GM21423 (cell line): ENCODE measurements at regions not wholly inside any gene's neighbourhood (a gene's known extent, or its start where the extent isn't known, plus 50 kb on each side); places are given as distances from the start of the nearest gene placed in this dataset.

Experiments
- ATAC-seq: cut with Tn5 transposase; IDR thresholded peaks from one replicate; pipeline ENCODE4 v1.9.1; 2021; ENCODE audit warnings: mild to moderate bottlenecking, moderate library complexity; ENCODE audit not compliant: unreplicated experiment

GRCh38 chr10:120279196-120279595 is 177.8 kb upstream of the PLPP4 start:
- ATAC-seq, result no peak

- ATAC-seq, result no peak
Measured at GRCh38 chr10:120282421-120282820, 174.6 kb upstream of the PLPP4 start.

GRCh38 chr10:120282846-120283492 is 174.1 kb upstream of the PLPP4 start:
- ATAC-seq, result no peak

GRCh38 chr10:120285408-120285807 is 171.6 kb upstream of the PLPP4 start:
- ATAC-seq, result no peak

GRCh38 chr10:120286280-120286679 is 170.7 kb upstream of the PLPP4 start:
- ATAC-seq, result no peak

GRCh38 chr10:120300513-120300912 is 156.5 kb upstream of the PLPP4 start:
- no peak for ATAC-seq

- ATAC-seq, result no peak
Measured at GRCh38 chr10:120308589-120308988, 148.4 kb upstream of the PLPP4 start.

GRCh38 chr10:120313715-120314114 is 143.3 kb upstream of the PLPP4 start:
- ATAC-seq, result no peak

GRCh38 chr10:120314442-120314841 is 142.6 kb upstream of the PLPP4 start:
- no peak for ATAC-seq

GRCh38 chr10:120318862-120319261 is 138.2 kb upstream of the PLPP4 start:
- no peak for ATAC-seq

- ATAC-seq, result no peak
Measured at GRCh38 chr10:120327675-120328074, 129.4 kb upstream of the PLPP4 start.

- ATAC-seq, result no peak
Measured at GRCh38 chr10:120328647-120329046, 128.4 kb upstream of the PLPP4 start.

GRCh38 chr10:120335553-120335952 is 121.5 kb upstream of the PLPP4 start:
- no peak for ATAC-seq

- ATAC-seq, result no peak
Measured at GRCh38 chr10:120336306-120336910, 120.6 kb upstream of the PLPP4 start.

- ATAC-seq, result peak; percentile 63
Measured at GRCh38 chr10:120336911-120337540, 120.0 kb upstream of the PLPP4 start.

GRCh38 chr10:120342115-120342714 is 114.8 kb upstream of the PLPP4 start:
- no peak for ATAC-seq

GRCh38 chr10:120345186-120345585 is 111.8 kb upstream of the PLPP4 start:
- no peak for ATAC-seq

- no peak for ATAC-seq
Measured at GRCh38 chr10:120347644-120348043, 109.4 kb upstream of the PLPP4 start.

- no peak for ATAC-seq
Measured at GRCh38 chr10:120349069-120349468, 108.0 kb upstream of the PLPP4 start.

GRCh38 chr10:120355425-120355824 is 101.6 kb upstream of the PLPP4 start:
- no peak for ATAC-seq

GRCh38 chr10:120360571-120360970 is 96.5 kb upstream of the PLPP4 start:
- no peak for ATAC-seq

GRCh38 chr10:120365872-120366271 is 91.2 kb upstream of the PLPP4 start:
- no peak for ATAC-seq
